ENCODE measurements at regions not wholly inside any gene's neighbourhood (a gene's known extent, or its start where the extent isn't known, plus 50 kb on each side); places are given as distances from the start of the nearest gene placed in this dataset.

- POLR2A ChIA-PET (ENCODE audit: unreplicated experiment) = no interaction called here
- Histone ChIP-seq H2AK9ac (replicated peaks; ENCODE audit: low read depth, low read length, poor library complexity) (no peak overlapping the region), H3K79me1 (ENCODE audit: low read depth in 1 of 2, low read length in 2 of 2) (no peaks in the 10 kb centered on the region), H4K8ac (ENCODE audit: low read depth in 2 of 2, low read length in 2 of 2) (no peak overlapping the region), H3K4me1 (ENCODE audit: control insufficient read depth, insufficient read depth, low read length) (no peaks in the 10 kb centered on the region), H3K4me3 (ENCODE audit: insufficient read depth, low read depth, low read length) (no peak overlapping the region), H2BK20ac (ENCODE audit: low read depth, low read length) (no peak overlapping the region), H2AFZ (replicated peaks; ENCODE audit: low read length, poor library complexity) (no peak overlapping the region), H4K91ac (ENCODE audit: insufficient read depth, low read depth, low read length) (no peak overlapping the region), H2BK120ac (ENCODE audit: low read depth, low read length) (no peak overlapping the region), H3K23ac (ENCODE audit: low read depth, low read length) (no peak overlapping the region), H3K9ac (ENCODE audit: low read depth, low read length) (no peak overlapping the region), H4K5ac (ENCODE audit: low read depth, low read length) (no peak overlapping the region), H3K36me3 (ENCODE audit: control insufficient read depth, insufficient read depth, low read length) (no peaks in the 10 kb centered on the region), H3K9me3 (ENCODE audit: control insufficient read depth, insufficient read depth, low read length) (peaks cover 31% of the 10 kb centered on the region), H3K14ac (replicated peaks; ENCODE audit: low read depth, low read length) (no peak overlapping the region), H3K18ac (ENCODE audit: low read depth, low read length) (no peak overlapping the region), H3K27ac (ENCODE audit: insufficient read depth, low read length) (no peak overlapping the region), H3K4ac (ENCODE audit: low read depth, low read length) (no peak overlapping the region), H3K27me3 (ENCODE audit: control insufficient read depth, insufficient read depth, low read length) (no peaks in the 10 kb centered on the region), H3K4me2 (ENCODE audit: low read depth, low read length) (no peak overlapping the region), H2AK5ac (ENCODE audit: low read depth, low read length) (no peak overlapping the region), H2BK5ac (ENCODE audit: low read depth, low read length, poor library complexity, severe bottlenecking) (no peak overlapping the region), H3K56ac (ENCODE audit: extremely low read depth, insufficient read depth, low read length) (no peak overlapping the region), H2BK15ac (ENCODE audit: low read depth, low read length) (no peak overlapping the region), H4K20me1 (ENCODE audit: insufficient read depth, low read length) (no peaks in the 10 kb centered on the region), H3K9me1 (ENCODE audit: insufficient read depth, low read length) (no peaks in the 10 kb centered on the region)
- DNase-seq (no peak), ATAC-seq (ENCODE audit: low read depth) (no peak)
- no TSS peak for BruUV-seq (replicated peaks)
- CTCF ChIA-PET = no interaction called here
- in situ Hi-C loops (cut with MboI; ENCODE audit: low sequenced_read_pairs) = no loop called here
- intact Hi-C loops (cut with micrococcal nuclease) = no loop called here
- 77% methylated on average over 4 of the region's 11 CpGs; no CpG with 5 or more reads in 1 of the 2 experiments for WGBS, 2 experiments (ENCODE audit: extremely low coverage in 2 of 2, insufficient read length in 1 of 2)
- TF ChIP-seq MXI1 (IDR thresholded peaks at IDR 0.05; ENCODE audit: borderline replicate concordance, low read depth, low read length) (no peak), FOS (IDR thresholded peaks at IDR 0.05; ENCODE audit: low read depth, low read length) (no peak), CHD1 (IDR thresholded peaks at IDR 0.05; ENCODE audit: low read depth, low read length) (no peak), NFE2L2 (IDR thresholded peaks at IDR 0.05; ENCODE audit: low read depth, low read length) (no peak), POLR2A (IDR thresholded peaks at IDR 0.05; ENCODE audit: low read depth, low read length) (no peak), MAZ (IDR thresholded peaks at IDR 0.05; ENCODE audit: borderline replicate concordance, low read depth, low read length) (no peak), MAFK (IDR thresholded peaks at IDR 0.05; ENCODE audit: low read depth, low read length) (no peak), USF2 (IDR thresholded peaks at IDR 0.05; ENCODE audit: low read depth, low read length) (no peak), RFX5 (IDR thresholded peaks at IDR 0.05; ENCODE audit: low read depth, low read length) (no peak), ELK1 (IDR thresholded peaks at IDR 0.05; ENCODE audit: borderline replicate concordance, low read depth, low read length) (no peak), RCOR1 (IDR thresholded peaks at IDR 0.05; ENCODE audit: insufficient replicate concordance, low read length) (no peak), SMC3 (IDR thresholded peaks at IDR 0.05; ENCODE audit: low read depth, low read length) (no peak), CEBPB (IDR thresholded peaks at IDR 0.05; ENCODE audit: low read depth, low read length) (no peak), RAD21 (IDR thresholded peaks at IDR 0.05; ENCODE audit: low read length) (no peak), BHLHE40 (IDR thresholded peaks at IDR 0.05; ENCODE audit: low read depth, low read length) (no peak), CTCF (conservative IDR thresholded peaks at IDR 0.05; ENCODE audit: low read depth, low read length) (no peak)
- dilution Hi-C loops (cut with HindIII; ENCODE audit: low sequenced_read_pairs, unreplicated experiment) = no loop called here
Observed at GRCh38 chr7:155995183-155995612, 182.9 kb upstream of the SHH start.
